A549 (cell line): ENCODE measurements at regions not wholly inside any gene's neighbourhood (a gene's known extent, or its start where the extent isn't known, plus 50 kb on each side); places are given as distances from the start of the nearest gene placed in this dataset.

Experiments used
- ATAC-seq, 2 experiments: fragments of 200-7000 bp in 1 of 2; fragments of >200 bp in 1 of 2; cut with Nextera tagmentation in 1 of 2; cut with Tn5 transposase in 1 of 2; 3 replicates each; pipeline versions ENCODE4 v1.8.0 to v1.9.1; 2018 to 2020; ENCODE audit warnings: mild to moderate bottlenecking in 1 of 2, moderate library complexity in 1 of 2
- CTCF ChIA-PET: fragments of 300-600 bp; sonication (Branson Sonifier 250); formaldehyde crosslinking; extraction: SDS; loops from one replicate; lab custom pipeline; 2021; ENCODE audit warnings: antibody characterized with exemption, inconsistent platforms; lab: Yijun Ruan, JAX
- POLR2A ChIA-PET: fragments of 350-600 bp; formaldehyde crosslinking; extraction: SDS; loops from one replicate; lab custom pipeline; 2021; ENCODE audit warnings: antibody characterized with exemption, inconsistent platforms; lab: Yijun Ruan, JAX
- DNase-seq, 2 experiments: peaks; one replicate each; pipeline versions ENCODE4 v3.0.0 to v3.0.0-alpha.2; 2011 to 2016; ENCODE audit warnings: low read depth in 1 of 2, low spot score in 1 of 2
- FAIRE-seq: peaks from 2 replicates; lab custom pipeline; 2011; peaks lifted over from hg19 to GRCh38; lab: Jason Lieb, UNC
- H3K27ac ChIP-seq, 2 experiments: fragments of >200 bp; sonication (Bioruptor Twin); formaldehyde crosslinking; 3 replicates each; pipeline ENCODE4 v1.5.1; 2016 to 2017
- H3K4me1 ChIP-seq: fragments of >200 bp; sonication (Bioruptor Twin); formaldehyde crosslinking; 3 replicates; pipeline ENCODE4 v1.6.1; 2016
- H3K4me2 ChIP-seq: fragments of >200 bp; sonication (Bioruptor Twin); formaldehyde crosslinking; 3 replicates; pipeline ENCODE4 v1.6.1; 2016
- H3K4me3 ChIP-seq: fragments of >200 bp; sonication (Bioruptor Twin); formaldehyde crosslinking; 3 replicates; pipeline ENCODE4 v1.5.1; 2016
- H3K9me3 ChIP-seq: fragments of >200 bp; sonication (Bioruptor Twin); formaldehyde crosslinking; 3 replicates; pipeline ENCODE4 v1.6.1; 2016
- BCL3 ChIP-seq: fragments of >200 bp; sonication (Bioruptor Twin); formaldehyde crosslinking; IDR thresholded peaks from 3 replicates; pipeline ENCODE4 v1.6.1; 2016
- CBX8 ChIP-seq: fragments of 200-600 bp; sonication (generic); IDR thresholded peaks from 2 replicates; pipeline ENCODE4 v1.6.1; 2016
- CHD2 ChIP-seq: fragments of 150-350 bp; IDR thresholded peaks from 2 replicates; pipeline ENCODE4 v1.6.1; 2014; ENCODE audit warnings: low read length; ENCODE audit not compliant: partially characterized antibody
- CHD4 ChIP-seq: fragments of 200-600 bp; sonication (generic); IDR thresholded peaks from 2 replicates; pipeline ENCODE4 v1.6.1; 2016; ENCODE audit warnings: antibody characterized with exemption, mild to moderate bottlenecking, borderline replicate concordance
- EHF ChIP-seq: fragments of 250-450 bp; sonication (Bioruptor Pico); IDR thresholded peaks from 2 replicates; pipeline ENCODE4 v1.5.0; 2020; ENCODE audit warnings: mild to moderate bottlenecking
- EP300 ChIP-seq, 2 experiments: fragments of >200 bp; sonication (Bioruptor Twin); formaldehyde crosslinking; IDR thresholded peaks; 2 replicates in 1 of 2; 3 replicates in 1 of 2; pipeline ENCODE4 v1.6.1; 2016 to 2017
- ESRRA ChIP-seq: fragments of 150-350 bp; IDR thresholded peaks from 2 replicates; pipeline ENCODE4 v1.6.1; 2014; ENCODE audit warnings: mild to moderate bottlenecking, low read length, borderline replicate concordance
- FOSB ChIP-seq: fragments of 250-450 bp; sonication (Bioruptor Pico); IDR thresholded peaks from 2 replicates; pipeline ENCODE4 v1.5.0; 2020; ENCODE audit warnings: mild to moderate bottlenecking, moderate library complexity
- FOSL2 ChIP-seq, 2 experiments: fragments of 450-650 bp in 1 of 2; fragments of >200 bp in 1 of 2; sonication (Bioruptor Twin) in 1 of 2; formaldehyde crosslinking; IDR thresholded peaks; 2 replicates each; pipeline versions ENCODE4 v1.5.0 to v1.6.1; 2016 to 2020; ENCODE audit warnings: mild to moderate bottlenecking in 1 of 2, moderate library complexity in 1 of 2
- HEYL ChIP-seq: fragments of 250-450 bp; sonication (Bioruptor Pico); IDR thresholded peaks from 2 replicates; pipeline ENCODE4 v1.8.0; 2021; ENCODE audit warnings: mild to moderate bottlenecking, moderate library complexity
- MAX ChIP-seq: IDR thresholded peaks from 2 replicates; pipeline ENCODE4 v1.6.1; 2012
- MYC ChIP-seq: IDR thresholded peaks from 2 replicates; pipeline ENCODE4 v1.6.1; 2012; ENCODE audit warnings: mild to moderate bottlenecking, inconsistent platforms, low read length, improper control_type of control experiment, borderline replicate concordance
- NPAS2 ChIP-seq: fragments of 250-450 bp; sonication (Bioruptor Pico); IDR thresholded peaks from 2 replicates; pipeline ENCODE4 v1.8.0; 2022; ENCODE audit warnings: mild to moderate bottlenecking, moderate library complexity, borderline replicate concordance
- PBX3 ChIP-seq: IDR thresholded peaks from 2 replicates; pipeline ENCODE4 v1.6.1; 2012
- POLR2A ChIP-seq: IDR thresholded peaks from 2 replicates; pipeline ENCODE4 v1.6.1; 2012; ENCODE audit warnings: mild to moderate bottlenecking, low read length
- POLR2AphosphoS2 ChIP-seq: conservative IDR thresholded peaks from 2 replicates; pipeline ENCODE4 v1.6.1; 2012; ENCODE audit warnings: low read length, improper control_type of control experiment, inconsistent platforms
- RAD21 ChIP-seq, 2 experiments: fragments of >200 bp in 1 of 2; sonication (Bioruptor Twin) in 1 of 2; formaldehyde crosslinking in 1 of 2; IDR thresholded peaks in 1 of 2; conservative IDR thresholded peaks in 1 of 2; 2 replicates in 1 of 2; 3 replicates in 1 of 2; pipeline ENCODE4 v1.6.1; 2012 to 2018; ENCODE audit warnings: inconsistent platforms in 1 of 2
- RARB ChIP-seq: fragments of 250-450 bp; sonication (Bioruptor Pico); IDR thresholded peaks from 2 replicates; pipeline ENCODE4 v1.8.0; 2021; ENCODE audit warnings: mild to moderate bottlenecking, moderate library complexity
- TFCP2L1 ChIP-seq: fragments of 250-450 bp; sonication (Bioruptor Pico); IDR thresholded peaks from 2 replicates; pipeline ENCODE4 v1.5.0; 2021; ENCODE audit warnings: mild to moderate bottlenecking
- USF2 ChIP-seq: fragments of 450-650 bp; IDR thresholded peaks from 2 replicates; pipeline ENCODE4 v1.6.1; 2014; ENCODE audit warnings: antibody characterized with exemption
- ZC3H11A ChIP-seq: fragments of 450-650 bp; IDR thresholded peaks from 2 replicates; pipeline ENCODE4 v1.6.1; 2014; ENCODE audit warnings: antibody characterized with exemption, mild to moderate bottlenecking
- ZSCAN20 ChIP-seq: fragments of 250-450 bp; sonication (Bioruptor Pico); IDR thresholded peaks from 2 replicates; pipeline ENCODE4 v1.8.0; 2022; ENCODE audit warnings: mild to moderate bottlenecking, moderate library complexity
- WGBS: methylation state at CpG from one replicate; pipeline ENCODE4 v1.1.6; 2017; ENCODE audit errors: missing lambda C conversion rate; 5-methylcytosine and 5-hydroxymethylcytosine counted together

- Histone ChIP-seq H3K9me3 (no peaks in the 10 kb centered on the region), H3K4me1 (no peaks in the 10 kb centered on the region), H3K4me3 (no peak overlapping the region), H3K27ac (no peak overlapping the region), H3K4me2 (no peak overlapping the region)
- no peak for FAIRE-seq
- TF ChIP-seq ZC3H11A: no peak
- no peak for TF ChIP-seq USF2
- no peak for TF ChIP-seq MAX
- TF ChIP-seq EHF (CRISPR knock-in tag): no peak
- no peak for TF ChIP-seq MYC
- no peak for TF ChIP-seq HEYL (CRISPR knock-in tag)
- TF ChIP-seq POLR2A: no peak
- no peak for TF ChIP-seq BCL3
- TF ChIP-seq FOSL2 (IDR thresholded peaks at IDR 0.05): no peak
- TF ChIP-seq FOSL2 (CRISPR knock-in tag; IDR thresholded peaks at IDR 0.05): no peak
- TF ChIP-seq POLR2AphosphoS2: no peak
- TF ChIP-seq NPAS2 (CRISPR knock-in tag): no peak
- POLR2A ChIA-PET: no interaction called here
- no peak for ATAC-seq
- no peak for DNase-seq
- CTCF ChIA-PET: interaction anchor here (0.9 kb wide), 1 partner anchor 202 kb away, joined by 3 read pairs; no protein-coding TSS in a partner anchor
- 49% methylated on average over 16 of the region's 17 CpGs for WGBS
Measured at GRCh38 chr22:49345896-49346295, 481.8 kb downstream of the BRD1 start.

GRCh38 chr22:49344656-49345055 lies 483.0 kb downstream of the BRD1 start:
- no peak overlapping the region for H3K27ac ChIP-seq
- H3K4me1 ChIP-seq: no peaks in the 10 kb centered on the region
- ATAC-seq (no peak), DNase-seq (no peak), FAIRE-seq (no peak)
- TF ChIP-seq MYC: no peak
- TF ChIP-seq PBX3: no peak
- TF ChIP-seq MAX: no peak
- TF ChIP-seq RAD21 (conservative IDR thresholded peaks at IDR 0.05 in 1 of 2, IDR thresholded peaks at IDR 0.05 in 1 of 2): no peak
- TF ChIP-seq CHD2: no peak
- no peak for TF ChIP-seq ZSCAN20 (CRISPR knock-in tag)
- TF ChIP-seq CBX8: no peak
- TF ChIP-seq RARB (CRISPR knock-in tag): no peak
- TF ChIP-seq CHD4: no peak
- TF ChIP-seq USF2: no peak
- TF ChIP-seq TFCP2L1 (CRISPR knock-in tag): no peak
- TF ChIP-seq BCL3: no peak
- no peak for TF ChIP-seq ZC3H11A
- TF ChIP-seq EP300 (IDR thresholded peaks at IDR 0.05): no peak
- TF ChIP-seq FOSB (CRISPR knock-in tag): no peak
- no peak for TF ChIP-seq ESRRA
- 53% methylated on average over 7 of the region's 7 CpGs for WGBS
- POLR2A ChIA-PET: no interaction called here
- no peaks in the 10 kb centered on the region for H3K9me3 ChIP-seq
- CTCF ChIA-PET: no interaction called here
- no peak overlapping the region for H3K4me3 ChIP-seq
- H3K4me2 ChIP-seq: no peak overlapping the region
